Caco-2 (cell line): ENCODE measurements at regions not wholly inside any gene's neighbourhood (a gene's known extent, or its start where the extent isn't known, plus 50 kb on each side); places are given as distances from the start of the nearest gene placed in this dataset.

Experiments
- BruUV-seq: library from RNA; stranded (reverse); fragments of 400-500 nt; replicated peaks from 2 replicates; lab custom pipeline; 2021; lab: Mats Ljungman, UMichigan
- CTCF ChIA-PET: fragments of 300-600 bp; sonication (Branson Sonifier 250); formaldehyde crosslinking; loops from one replicate; lab custom pipeline; 2022; ENCODE audit warnings: antibody characterized with exemption; lab: Charles Lee
- POLR2A ChIA-PET: fragments of 300-600 bp; sonication (Branson Sonifier 250); formaldehyde crosslinking; loops from one replicate; lab custom pipeline; 2022; ENCODE audit warnings: antibody characterized with exemption; lab: Charles Lee
- DNase-seq, 2 experiments: peaks; one replicate each; pipeline versions ENCODE4 v3.0.0 to v3.0.0-alpha.2; 2020 to 2022
- H3K27me3 ChIP-seq: replicated peaks from 2 replicates; pipeline ENCODE4 v1.6.0; 2011; ENCODE audit warnings: low read length; ENCODE audit not compliant: control insufficient read depth, insufficient read depth
- H3K36me3 ChIP-seq: 2 replicates; pipeline ENCODE4 v1.5.1; 2011; ENCODE audit warnings: low read length; ENCODE audit not compliant: control insufficient read depth, insufficient read depth
- H3K4me1 ChIP-seq: fragments of 250-450 bp; sonication (Bioruptor Pico); 2 replicates; pipeline ENCODE4 v1.5.1; 2020; ENCODE audit warnings: mild to moderate bottlenecking
- H3K4me3 ChIP-seq: 2 replicates; pipeline ENCODE4 v1.5.1; 2011; ENCODE audit warnings: low read depth, mild to moderate bottlenecking, control low read depth, low read length
- H3K9me3 ChIP-seq: fragments of 250-450 bp; sonication (Bioruptor Pico); 2 replicates; pipeline ENCODE4 v1.5.1; 2020; ENCODE audit warnings: mild to moderate bottlenecking, moderate library complexity
- H3K27ac Mint-ChIP-seq: one replicate; pipeline ENCODE4 v1.8.0; 2022; ENCODE audit warnings: mixed read lengths; ENCODE audit not compliant: unreplicated experiment
- H3K27me3 Mint-ChIP-seq: one replicate; pipeline ENCODE4 v1.8.0; 2022; ENCODE audit warnings: mixed read lengths; ENCODE audit not compliant: insufficient read depth, unreplicated experiment
- H3K36me3 Mint-ChIP-seq: one replicate; pipeline ENCODE4 v1.8.0; 2022; ENCODE audit warnings: mild to moderate bottlenecking, mixed read lengths; ENCODE audit not compliant: insufficient read depth, unreplicated experiment
- H3K4me1 Mint-ChIP-seq: one replicate; pipeline ENCODE4 v1.8.0; 2022; ENCODE audit warnings: low read depth, mixed read lengths; ENCODE audit not compliant: unreplicated experiment
- H3K4me3 Mint-ChIP-seq: one replicate; pipeline ENCODE4 v1.8.0; 2022; ENCODE audit warnings: mild to moderate bottlenecking, moderate library complexity, mixed read lengths; ENCODE audit not compliant: unreplicated experiment
- H3K9me3 Mint-ChIP-seq: one replicate; pipeline ENCODE4 v1.8.0; 2022; ENCODE audit warnings: mixed read lengths; ENCODE audit not compliant: unreplicated experiment
- intact Hi-C: fragments of 100-400 bp; cut with micrococcal nuclease; formaldehyde crosslinking; loops from one replicate; pipeline ENCODE4 v1.10.0; 2022; ENCODE audit not compliant: unreplicated experiment
- TF ChIP-seq, protein P1 (sequence below), 2 experiments: fragments of 200-600 bp in 1 of 2; IDR thresholded peaks; 1 replicate in 1 of 2; 2 replicates in 1 of 2; pipeline versions ENCODE4 v1.5.1 to v1.8.0; 2011 to 2022; ENCODE audit warnings: antibody characterized with exemption in 1 of 2, control low read depth in 1 of 2, inconsistent platforms in 1 of 2, low read depth in 1 of 2, low read length in 1 of 2, mild to moderate bottlenecking in 1 of 2, moderate library complexity in 1 of 2; ENCODE audit not compliant: insufficient read depth in 1 of 2, severe bottlenecking in 1 of 2, unreplicated experiment in 1 of 2

DNA sequence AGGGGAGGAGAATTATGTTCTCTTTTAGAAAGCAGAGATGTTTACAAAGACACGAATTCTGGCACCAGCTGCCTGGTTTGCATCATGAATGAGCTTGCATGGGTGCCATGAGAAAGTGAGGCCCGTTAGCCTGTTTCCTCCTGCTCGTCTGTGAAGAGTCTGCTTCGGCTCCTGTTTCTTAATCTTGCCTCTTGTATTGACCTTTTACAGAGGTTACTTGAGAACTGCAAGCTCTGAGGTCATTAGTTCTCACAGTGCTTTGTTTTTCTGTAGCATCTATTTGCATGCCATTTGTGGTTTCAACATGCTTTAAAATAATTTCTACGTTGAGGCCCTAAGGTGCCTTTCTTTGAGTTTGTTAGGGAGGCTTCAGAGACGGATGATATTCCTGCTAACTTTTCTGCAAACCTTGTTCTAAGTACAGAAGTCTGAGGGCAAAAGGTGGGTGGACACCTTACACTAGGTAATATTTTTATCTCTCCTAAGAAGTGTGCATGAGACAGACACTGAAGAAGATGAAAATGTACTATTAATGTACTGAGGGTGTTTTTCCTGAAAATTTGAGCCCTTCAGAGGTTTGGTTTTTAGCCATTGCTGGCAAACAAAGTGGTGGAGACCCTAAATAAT is 53.4 kb upstream of the LINC00305 start:
- H3K36me3 Mint-ChIP-seq, result no peaks in the 10 kb centered on the region
- H3K9me3 ChIP-seq, result no peaks in the 10 kb centered on the region
- H3K27me3 ChIP-seq, result no peaks in the 10 kb centered on the region
- H3K27me3 Mint-ChIP-seq, result no peaks in the 10 kb centered on the region
- no peaks in the 10 kb centered on the region for H3K4me1 ChIP-seq
- no peak overlapping the region for H3K27ac Mint-ChIP-seq
- BruUV-seq, result no TSS peak
- POLR2A ChIA-PET, result no interaction called here
- H3K9me3 Mint-ChIP-seq, result no peaks in the 10 kb centered on the region
- no peaks in the 10 kb centered on the region for H3K36me3 ChIP-seq
- H3K4me3 Mint-ChIP-seq, result no peak overlapping the region
- H3K4me1 Mint-ChIP-seq, result no peaks in the 10 kb centered on the region
- H3K4me3 ChIP-seq, result no peak overlapping the region
- intact Hi-C loops, result no loop called here
- TF ChIP-seq, protein P1, sequence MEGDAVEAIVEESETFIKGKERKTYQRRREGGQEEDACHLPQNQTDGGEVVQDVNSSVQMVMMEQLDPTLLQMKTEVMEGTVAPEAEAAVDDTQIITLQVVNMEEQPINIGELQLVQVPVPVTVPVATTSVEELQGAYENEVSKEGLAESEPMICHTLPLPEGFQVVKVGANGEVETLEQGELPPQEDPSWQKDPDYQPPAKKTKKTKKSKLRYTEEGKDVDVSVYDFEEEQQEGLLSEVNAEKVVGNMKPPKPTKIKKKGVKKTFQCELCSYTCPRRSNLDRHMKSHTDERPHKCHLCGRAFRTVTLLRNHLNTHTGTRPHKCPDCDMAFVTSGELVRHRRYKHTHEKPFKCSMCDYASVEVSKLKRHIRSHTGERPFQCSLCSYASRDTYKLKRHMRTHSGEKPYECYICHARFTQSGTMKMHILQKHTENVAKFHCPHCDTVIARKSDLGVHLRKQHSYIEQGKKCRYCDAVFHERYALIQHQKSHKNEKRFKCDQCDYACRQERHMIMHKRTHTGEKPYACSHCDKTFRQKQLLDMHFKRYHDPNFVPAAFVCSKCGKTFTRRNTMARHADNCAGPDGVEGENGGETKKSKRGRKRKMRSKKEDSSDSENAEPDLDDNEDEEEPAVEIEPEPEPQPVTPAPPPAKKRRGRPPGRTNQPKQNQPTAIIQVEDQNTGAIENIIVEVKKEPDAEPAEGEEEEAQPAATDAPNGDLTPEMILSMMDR (IDR thresholded peaks at IDR 0.05; ENCODE audit: insufficient read depth in 1 of 2, low read depth in 1 of 2, low read length in 1 of 2, severe bottlenecking in 1 of 2, unreplicated experiment in 1 of 2), result no peak
- CTCF ChIA-PET, result no interaction called here
- no peak for DNase-seq

DNA sequence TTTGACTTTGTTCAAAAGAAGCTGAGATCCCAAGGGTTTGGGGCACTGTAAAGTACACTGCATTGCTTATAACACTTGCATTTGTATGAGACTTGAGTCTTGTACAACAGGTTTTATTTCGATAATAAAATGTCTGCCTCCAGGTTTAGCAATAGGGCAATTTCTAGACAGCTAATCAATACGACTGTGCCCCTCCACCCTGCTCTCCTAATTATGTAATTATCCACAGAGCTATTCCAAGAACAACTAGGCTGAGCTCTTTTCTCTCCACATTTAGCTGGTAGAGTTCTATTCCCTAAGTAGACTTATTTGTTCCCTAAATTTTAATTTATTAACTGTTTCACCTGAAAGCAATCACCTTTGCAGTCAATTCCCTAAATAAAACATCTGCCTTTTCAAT is 52.9 kb upstream of the LINC00305 start:
- DNase-seq, result no peak
- H3K27me3 Mint-ChIP-seq, result no peaks in the 10 kb centered on the region
- POLR2A ChIA-PET, result no interaction called here
- intact Hi-C loops, result no loop called here
- CTCF ChIA-PET, result no interaction called here
- no peaks in the 10 kb centered on the region for H3K9me3 Mint-ChIP-seq
- Histone ChIP-seq H3K4me3 (no peak overlapping the region), H3K9me3 (no peaks in the 10 kb centered on the region), H3K4me1 (no peaks in the 10 kb centered on the region), H3K36me3 (no peaks in the 10 kb centered on the region), H3K27me3 (no peaks in the 10 kb centered on the region)
- H3K36me3 Mint-ChIP-seq, result no peaks in the 10 kb centered on the region
- H3K4me3 Mint-ChIP-seq, result no peak overlapping the region
- no peaks in the 10 kb centered on the region for H3K4me1 Mint-ChIP-seq
- no TSS peak for BruUV-seq
- TF ChIP-seq, protein P1 (IDR thresholded peaks at IDR 0.05; ENCODE audit: insufficient read depth in 1 of 2, low read depth in 1 of 2, low read length in 1 of 2, severe bottlenecking in 1 of 2, unreplicated experiment in 1 of 2), result no peak
- H3K27ac Mint-ChIP-seq, result no peak overlapping the region

DNA sequence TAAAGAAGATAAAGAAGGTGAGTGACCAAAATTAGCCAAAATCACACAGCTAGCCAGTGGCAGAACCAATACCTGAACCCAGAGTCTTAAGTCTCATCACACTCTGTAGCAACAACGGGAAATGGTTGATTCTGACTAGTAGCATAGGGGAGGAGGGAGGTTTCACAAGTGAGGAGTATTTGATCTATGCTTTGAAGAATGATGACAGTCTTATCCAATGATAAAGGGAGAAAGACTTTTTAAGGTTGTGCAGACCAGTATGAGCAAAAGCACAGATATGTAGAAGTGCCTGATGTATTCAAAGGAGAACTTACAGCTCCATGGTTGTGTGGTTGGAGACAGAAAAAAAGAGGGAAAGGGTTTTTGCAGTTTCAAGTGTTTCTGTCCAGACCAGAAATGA is 50.7 kb upstream of the LINC00305 start:
- H3K4me1 ChIP-seq, result no peaks in the 10 kb centered on the region
- ChIA-PET POLR2A (no interaction called here), CTCF (no interaction called here)
- Mint-ChIP-seq H3K4me3 (no peak overlapping the region), H3K36me3 (no peaks in the 10 kb centered on the region), H3K9me3 (no peaks in the 10 kb centered on the region), H3K27ac (no peak overlapping the region), H3K27me3 (no peaks in the 10 kb centered on the region), H3K4me1 (no peaks in the 10 kb centered on the region)
- BruUV-seq, result no TSS peak
- H3K9me3 ChIP-seq, result no peaks in the 10 kb centered on the region
- H3K36me3 ChIP-seq, result no peaks in the 10 kb centered on the region
- H3K27me3 ChIP-seq, result no peaks in the 10 kb centered on the region
- no peak for DNase-seq
- TF ChIP-seq, protein P1 (IDR thresholded peaks at IDR 0.05; ENCODE audit: insufficient read depth in 1 of 2, low read depth in 1 of 2, low read length in 1 of 2, severe bottlenecking in 1 of 2, unreplicated experiment in 1 of 2), result no peak
- no peak overlapping the region for H3K4me3 ChIP-seq
- intact Hi-C loops, result no loop called here
